H1 (cell line): ENCODE measurements at regions not wholly inside any gene's neighbourhood (a gene's known extent, or its start where the extent isn't known, plus 50 kb on each side); places are given as distances from the start of the nearest gene placed in this dataset.

Source experiments
- CTCF ChIA-PET: fragments of 300-600 bp; sonication (Branson Sonifier 250); formaldehyde crosslinking; loops from one replicate; lab custom pipeline; 2021; ENCODE audit not compliant: partially characterized antibody; lab: Charles Lee
- POLR2A ChIA-PET: fragments of 300-600 bp; sonication (Branson Sonifier 250); formaldehyde crosslinking; loops from one replicate; lab custom pipeline; 2021; ENCODE audit warnings: inconsistent platforms; ENCODE audit not compliant: partially characterized antibody; lab: Charles Lee
- DNase-seq, 2 experiments: peaks; one replicate each; pipeline versions ENCODE4 v3.0.0 to v3.0.0-alpha.2; 2010 to 2022; ENCODE audit warnings: low spot score in 2 of 2, low read depth in 1 of 2, mixed read lengths in 1 of 2
- FAIRE-seq: peaks from 2 replicates; lab custom pipeline; 2011; peaks lifted over from hg19 to GRCh38; lab: Jason Lieb, UNC
- H2AFZ ChIP-seq: 2 replicates; pipeline ENCODE4 v1.8.1; 2012; ENCODE audit warnings: low read length, inconsistent platforms
- H2AK5ac ChIP-seq: 2 replicates; pipeline ENCODE4 v1.6.1; 2013; ENCODE audit warnings: low read depth, low read length
- H2BK120ac ChIP-seq: replicated peaks from 2 replicates; pipeline ENCODE3; 2013; ENCODE audit warnings: low read depth, low read length, inconsistent platforms
- H2BK12ac ChIP-seq: 2 replicates; pipeline ENCODE4 v1.6.1; 2013; ENCODE audit warnings: low read depth, low read length
- H2BK15ac ChIP-seq: 2 replicates; pipeline ENCODE4 v1.6.1; 2013; ENCODE audit warnings: low read length
- H2BK20ac ChIP-seq: 2 replicates; pipeline ENCODE4 v1.6.1; 2013; ENCODE audit warnings: low read length
- H2BK5ac ChIP-seq: 2 replicates; pipeline ENCODE4 v1.6.1; 2013; ENCODE audit warnings: low read depth, low read length
- H3K14ac ChIP-seq: 2 replicates; pipeline ENCODE4 v1.6.1; 2013; ENCODE audit warnings: inconsistent platforms; ENCODE audit not compliant: insufficient read length
- H3K18ac ChIP-seq: 2 replicates; pipeline ENCODE4 v1.6.1; 2013; ENCODE audit warnings: low read length; ENCODE audit errors: extremely low read depth
- H3K23ac ChIP-seq: 2 replicates; pipeline ENCODE4 v1.6.1; 2013; ENCODE audit warnings: inconsistent platforms; ENCODE audit not compliant: insufficient read length
- H3K23me2 ChIP-seq: 2 replicates; pipeline ENCODE4 v1.6.1; 2013; ENCODE audit warnings: low read depth, low read length
- H3K27ac ChIP-seq: 2 replicates; pipeline ENCODE4 v1.6.1; 2011; ENCODE audit warnings: low read depth, low read length, inconsistent platforms
- H3K27me3 ChIP-seq, 4 experiments: replicated peaks in 1 of 4; 1 replicate in 1 of 4; 2 replicates in 3 of 4; pipeline versions ENCODE4 v1.6.1 to v1.8.1; 2011 to 2013; ENCODE audit warnings: low read length in 3 of 4, mild to moderate bottlenecking in 3 of 4, inconsistent platforms in 2 of 4, mixed read lengths in 2 of 4, moderate library complexity in 1 of 4; ENCODE audit not compliant: control insufficient read depth in 3 of 4, insufficient read depth in 3 of 4; ENCODE audit errors: extremely low read depth in 1 of 4
- H3K36me3 ChIP-seq, 4 experiments: 2 replicates each; pipeline versions ENCODE4 v1.6.1 to v1.8.1; 2011 to 2013; ENCODE audit warnings: mild to moderate bottlenecking in 4 of 4, low read length in 3 of 4, moderate library complexity in 2 of 4, control low read depth in 1 of 4, inconsistent platforms in 1 of 4; ENCODE audit not compliant: insufficient read depth in 4 of 4, control insufficient read depth in 2 of 4
- H3K4ac ChIP-seq: replicated peaks from 2 replicates; pipeline ENCODE3; 2013; ENCODE audit warnings: low read length, low read depth, mixed read lengths, inconsistent platforms; ENCODE audit not compliant: insufficient read length
- H3K4me1 ChIP-seq, 4 experiments: replicated peaks in 1 of 4; 1 replicate in 1 of 4; 2 replicates in 3 of 4; pipeline versions ENCODE4 v1.6.1 to v1.8.1; 2011 to 2013; ENCODE audit warnings: low read length in 3 of 4, inconsistent platforms in 2 of 4, mixed read lengths in 1 of 4; ENCODE audit not compliant: insufficient read depth in 4 of 4, control insufficient read depth in 3 of 4
- H3K4me2 ChIP-seq, 2 experiments: 2 replicates each; pipeline versions ENCODE4 v1.6.1 to v1.8.1; 2011 to 2013; ENCODE audit warnings: low read depth in 2 of 2, low read length in 2 of 2, control low read depth in 1 of 2, inconsistent platforms in 1 of 2, mild to moderate bottlenecking in 1 of 2; ENCODE audit not compliant: insufficient read depth in 1 of 2
- H3K4me3 ChIP-seq, 4 experiments: fragments of 200-600, 300-600 bp in 1 of 4; sonication (generic), shearing (Covaris generic), sonication (Bioruptor Twin) in 1 of 4; 2 replicates each; pipeline versions ENCODE4 v1.5.1 to v1.8.1; 2011 to 2016; ENCODE audit warnings: low read length in 4 of 4, low read depth in 3 of 4, control low read depth in 2 of 4, inconsistent platforms in 2 of 4, mild to moderate bottlenecking in 2 of 4, mixed read lengths in 1 of 4, moderate library complexity in 1 of 4; ENCODE audit not compliant: insufficient read depth in 2 of 4; ENCODE audit errors: extremely low read depth in 1 of 4
- H3K56ac ChIP-seq: replicated peaks from 2 replicates; pipeline ENCODE3; 2013; ENCODE audit warnings: low read depth, mild to moderate bottlenecking, mixed read lengths, low read length, inconsistent platforms; ENCODE audit not compliant: insufficient read length
- H3K79me1 ChIP-seq: 2 replicates; pipeline ENCODE4 v1.6.1; 2013; ENCODE audit warnings: low read depth, low read length, control low read depth
- H3K79me2 ChIP-seq, 2 experiments: 2 replicates each; pipeline versions ENCODE4 v1.6.1 to v1.8.1; 2012 to 2013; ENCODE audit warnings: low read length in 2 of 2, mild to moderate bottlenecking in 2 of 2, inconsistent platforms in 1 of 2; ENCODE audit not compliant: insufficient read depth in 2 of 2, control insufficient read depth in 1 of 2
- H3K9ac ChIP-seq, 4 experiments: replicated peaks in 1 of 4; 1 replicate in 1 of 4; 2 replicates in 3 of 4; pipeline versions ENCODE4 v1.6.1 to v1.8.1; 2011 to 2013; ENCODE audit warnings: low read depth in 3 of 4, low read length in 3 of 4, control low read depth in 2 of 4, mild to moderate bottlenecking in 2 of 4, moderate library complexity in 2 of 4, inconsistent platforms in 1 of 4; ENCODE audit errors: extremely low read depth in 1 of 4
- H3K9me3 ChIP-seq, 2 experiments: 2 replicates each; pipeline versions ENCODE4 v1.6.1 to v1.8.1; 2012 to 2013; ENCODE audit warnings: mild to moderate bottlenecking in 2 of 2, moderate library complexity in 2 of 2, control low read depth in 1 of 2, inconsistent platforms in 1 of 2, low read depth in 1 of 2, low read length in 1 of 2, mixed read lengths in 1 of 2; ENCODE audit not compliant: insufficient read depth in 2 of 2
- H4K20me1 ChIP-seq, 2 experiments: replicated peaks in 1 of 2; 2 replicates each; pipeline versions ENCODE3 to v1.8.1; 2011 to 2013; ENCODE audit warnings: inconsistent platforms in 2 of 2, low read length in 2 of 2, mild to moderate bottlenecking in 1 of 2; ENCODE audit not compliant: insufficient read depth in 2 of 2, control insufficient read depth in 1 of 2
- H4K5ac ChIP-seq: 2 replicates; pipeline ENCODE4 v1.6.1; 2013; ENCODE audit warnings: low read length, low read depth, mixed read lengths, inconsistent platforms; ENCODE audit not compliant: insufficient read length
- H4K8ac ChIP-seq: 2 replicates; pipeline ENCODE4 v1.8.0; 2013; ENCODE audit warnings: mild to moderate bottlenecking, moderate library complexity, low read length, inconsistent platforms; ENCODE audit not compliant: insufficient read depth; ENCODE audit errors: extremely low read depth
- H4K91ac ChIP-seq: replicated peaks from 2 replicates; pipeline ENCODE3; 2013; ENCODE audit warnings: low read length, mixed read lengths, inconsistent platforms; ENCODE audit not compliant: insufficient read length
- JUN ChIP-seq: IDR thresholded peaks from 2 replicates; pipeline ENCODE4 v1.6.1; 2011; ENCODE audit warnings: low read depth, mild to moderate bottlenecking, improper control_type of control experiment, low read length
- KDM4A ChIP-seq: IDR thresholded peaks from one replicate; pipeline ENCODE4 v1.7.1; 2012; ENCODE audit warnings: low read depth, mild to moderate bottlenecking, moderate library complexity, low read length, inconsistent platforms; ENCODE audit not compliant: severe bottlenecking
- POLR2A ChIP-seq, 2 experiments: IDR thresholded peaks; 1 replicate in 1 of 2; 2 replicates in 1 of 2; pipeline ENCODE4 v1.6.1; 2011; ENCODE audit warnings: low read depth in 2 of 2, low read length in 2 of 2, mild to moderate bottlenecking in 2 of 2; ENCODE audit errors: control extremely low read depth in 1 of 2
- RBBP5 ChIP-seq: IDR thresholded peaks from 2 replicates; pipeline ENCODE4 v1.7.1; 2012; ENCODE audit warnings: low read depth, mild to moderate bottlenecking, inconsistent platforms, low read length, moderate library complexity, borderline replicate concordance
- SAP30 ChIP-seq: fragments of 300-600 bp; sonication (generic); IDR thresholded peaks from 2 replicates; pipeline ENCODE4 v1.7.1; 2012; ENCODE audit warnings: low read length, moderate library complexity, mild to moderate bottlenecking, inconsistent platforms; ENCODE audit not compliant: insufficient read depth, insufficient replicate concordance
- SP1 ChIP-seq: IDR thresholded peaks from 2 replicates; pipeline ENCODE4 v1.6.1; 2011; ENCODE audit warnings: low read depth, low read length
- SP4 ChIP-seq: IDR thresholded peaks from 2 replicates; pipeline ENCODE4 v1.6.1; 2012; ENCODE audit warnings: low read length, inconsistent platforms
- TAF1 ChIP-seq: IDR thresholded peaks from 2 replicates; pipeline ENCODE4 v1.6.1; 2011; ENCODE audit warnings: mild to moderate bottlenecking, low read depth, low read length
- TBP ChIP-seq: IDR thresholded peaks from 2 replicates; pipeline ENCODE4 v1.6.1; 2011; ENCODE audit warnings: low read depth, low read length, improper control_type of control experiment
- TEAD4 ChIP-seq: IDR thresholded peaks from 2 replicates; pipeline ENCODE4 v1.6.1; 2012; ENCODE audit warnings: low read depth, low read length, inconsistent platforms, mixed read lengths
- WGBS, 2 experiments: shearing (Covaris generic) in 1 of 2; methylation state at CpG; one replicate each; pipeline versions ENCODE4 v1.1.6 to v1.1.7; 2013 to 2015; ENCODE audit warnings: low lambda C conversion rate in 2 of 2, mixed read lengths in 2 of 2, inconsistent platforms in 1 of 2, low coverage in 1 of 2, missing lambda C conversion rate in 1 of 2; ENCODE audit not compliant: insufficient replicate concordance in 2 of 2, insufficient coverage in 1 of 2, insufficient read length in 1 of 2; ENCODE audit errors: extremely low coverage in 1 of 2, missing lambda C conversion rate in 1 of 2; 5-methylcytosine and 5-hydroxymethylcytosine counted together

DNA sequence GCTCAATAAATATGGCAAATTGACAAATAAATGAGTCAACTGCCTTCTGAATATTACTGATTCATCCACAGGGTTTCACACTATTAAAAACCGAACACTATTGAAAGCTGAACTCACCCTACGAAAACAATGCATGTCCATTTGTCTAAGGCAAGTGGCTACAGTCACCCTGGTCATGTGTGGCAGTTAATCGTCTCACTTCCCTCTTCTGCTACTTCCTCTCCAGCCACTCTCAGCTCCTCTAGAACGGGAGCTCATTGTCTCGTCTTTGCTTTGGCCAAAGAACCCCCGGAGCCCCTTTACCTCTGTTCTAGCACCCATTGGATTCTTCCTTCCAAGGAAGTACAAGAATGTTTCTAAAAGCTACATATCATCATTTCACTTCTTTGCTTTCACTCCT is 74.4 kb upstream of the ZNF599 start:
- no peak overlapping the region for H3K14ac ChIP-seq
- DNase-seq (no peak), FAIRE-seq (no peak)
- H3K18ac ChIP-seq: no peak overlapping the region
- H3K9ac ChIP-seq: no peak overlapping the region
- no peak overlapping the region for H3K23ac ChIP-seq
- H4K5ac ChIP-seq: no peak overlapping the region
- H2BK120ac ChIP-seq: no peak overlapping the region
- H3K27me3 ChIP-seq: no peaks in the 10 kb centered on the region
- TF ChIP-seq POLR2A (IDR thresholded peaks at IDR 0.05; ENCODE audit: control extremely low read depth in 1 of 2, low read depth in 2 of 2, low read length in 2 of 2) (no peak), SAP30 (no peak), SP4 (no peak), SP1 (no peak), JUN (no peak), TAF1 (no peak), TBP (no peak), RBBP5 (no peak), KDM4A (no peak), TEAD4 (no peak)
- H3K4me2 ChIP-seq: no peak overlapping the region
- H2AFZ ChIP-seq: no peak overlapping the region
- H4K20me1 ChIP-seq: peaks cover 0 to 1% of the 10 kb centered on the region in 2 experiments
- no peaks in the 10 kb centered on the region for H3K79me2 ChIP-seq
- peaks cover 0 to 5% (median under 1%) of the 10 kb centered on the region in 4 experiments; a peak in 3 of 7 replicates for H3K4me1 ChIP-seq
- H3K56ac ChIP-seq: no peak overlapping the region
- POLR2A ChIA-PET: no interaction called here
- no peaks in the 10 kb centered on the region for H3K9me3 ChIP-seq
- no peak overlapping the region for H2AK5ac ChIP-seq
- no peaks in the 10 kb centered on the region for H3K36me3 ChIP-seq
- no peak overlapping the region for H4K8ac ChIP-seq
- no peak overlapping the region for H3K4me3 ChIP-seq
- H3K27ac ChIP-seq: no peak overlapping the region
- no peak overlapping the region for H4K91ac ChIP-seq
- H3K4ac ChIP-seq: no peak overlapping the region
- H2BK5ac ChIP-seq: no peak overlapping the region
- no peaks in the 10 kb centered on the region for H3K79me1 ChIP-seq
- CTCF ChIA-PET: interaction anchor here (1.2 to 1.7 kb wide), 2 partner anchors 8 to 197 kb away, joined by 3 to 8 read pairs; no protein-coding TSS in a partner anchor
- no peak overlapping the region for H2BK12ac ChIP-seq
- no peaks in the 10 kb centered on the region for H3K23me2 ChIP-seq
- WGBS, 2 experiments: 87% methylated on average over 6 of the region's 6 CpGs; no CpG with 5 or more reads in 1 of the 2 experiments
- H2BK20ac ChIP-seq: no peak overlapping the region
- no peak overlapping the region for H2BK15ac ChIP-seq
